ENCODE measurements at regions not wholly inside any gene's neighbourhood (a gene's known extent, or its start where the extent isn't known, plus 50 kb on each side); places are given as distances from the start of the nearest gene placed in this dataset.

DNA sequence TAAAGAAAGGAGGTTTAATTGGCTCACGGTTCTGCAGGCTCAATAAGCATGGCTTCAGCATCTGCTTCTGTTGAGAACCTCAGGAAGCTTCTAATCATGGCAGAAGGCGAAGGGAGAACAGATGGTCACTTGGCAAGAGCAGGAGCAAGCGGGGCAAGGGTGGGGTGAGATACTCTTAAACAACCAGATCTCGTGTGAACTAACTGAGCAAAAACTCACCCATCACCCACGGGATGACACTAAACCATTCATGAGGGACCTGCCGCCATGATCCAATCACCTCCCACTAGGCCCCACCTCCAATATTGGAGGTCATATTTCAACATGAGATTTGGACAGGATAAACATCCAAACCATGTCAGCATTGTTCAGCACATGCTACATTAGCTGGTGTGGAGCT lies 89.1 kb upstream of the HAND1 start:
- WGBS (ENCODE audit: low lambda C conversion rate), result 12% methylated on average over 6 of the region's 6 CpGs
- ATAC-seq (no peak), FAIRE-seq (no peak), DNase-seq (ENCODE audit: low spot score) (no peak)
- in situ Hi-C loops (cut with HindIII; ENCODE audit: extremely low pct_ligation_motif_present, low pct_unique_long_range_greater_than_20kb), result no loop called here
- no peak overlapping the region for H2AFZ ChIP-seq (ENCODE audit: low read length)
- no peaks in the 10 kb centered on the region for H3K36me3 ChIP-seq (replicated peaks in 1 of 2; ENCODE audit: control insufficient read depth in 1 of 2, insufficient read depth in 2 of 2, low read length in 2 of 2)
- no peak overlapping the region for H3K9ac ChIP-seq (ENCODE audit: insufficient read depth, low read depth, low read length)
- no peak overlapping the region for H3K4me2 ChIP-seq (ENCODE audit: low read depth, low read length)
- no peak overlapping the region for H3K4me3 ChIP-seq (replicated peaks in 1 of 3; ENCODE audit: insufficient read depth in 1 of 3, low read depth in 2 of 3, low read length in 3 of 3)
- BruUV-seq (replicated peaks), result no TSS peak
- no peaks in the 10 kb centered on the region for H3K4me1 ChIP-seq (ENCODE audit: insufficient read depth, low read length)
- H3K79me2 ChIP-seq (ENCODE audit: insufficient read depth, low read length), result no peaks in the 10 kb centered on the region
- TF ChIP-seq ZNF761 (CRISPR knock-in tag; conservative IDR thresholded peaks at IDR 0.05) (no peak), HNRNPK (IDR thresholded peaks at IDR 0.05; ENCODE audit: low read depth, low read length, poor library complexity, severe bottlenecking) (no peak), PCBP1 (IDR thresholded peaks at IDR 0.05; ENCODE audit: borderline replicate concordance, low read depth, low read length) (no peak), STAG1 (CRISPR knock-in tag; IDR thresholded peaks at IDR 0.05) (no peak), ZNF124 (CRISPR knock-in tag; IDR thresholded peaks at IDR 0.05) (no peak), XBP1 (CRISPR knock-in tag; IDR thresholded peaks at IDR 0.05) (no peak), POLR2G (IDR thresholded peaks at IDR 0.05; ENCODE audit: low read depth, low read length) (no peak), ZNF264 (CRISPR knock-in tag; IDR thresholded peaks at IDR 0.05) (no peak), TRIM24 (CRISPR knock-in tag; IDR thresholded peaks at IDR 0.05) (no peak), NFIB (CRISPR knock-in tag; IDR thresholded peaks at IDR 0.05; ENCODE audit: borderline replicate concordance) (no peak)
- TF ChIP-seq, protein P1, sequence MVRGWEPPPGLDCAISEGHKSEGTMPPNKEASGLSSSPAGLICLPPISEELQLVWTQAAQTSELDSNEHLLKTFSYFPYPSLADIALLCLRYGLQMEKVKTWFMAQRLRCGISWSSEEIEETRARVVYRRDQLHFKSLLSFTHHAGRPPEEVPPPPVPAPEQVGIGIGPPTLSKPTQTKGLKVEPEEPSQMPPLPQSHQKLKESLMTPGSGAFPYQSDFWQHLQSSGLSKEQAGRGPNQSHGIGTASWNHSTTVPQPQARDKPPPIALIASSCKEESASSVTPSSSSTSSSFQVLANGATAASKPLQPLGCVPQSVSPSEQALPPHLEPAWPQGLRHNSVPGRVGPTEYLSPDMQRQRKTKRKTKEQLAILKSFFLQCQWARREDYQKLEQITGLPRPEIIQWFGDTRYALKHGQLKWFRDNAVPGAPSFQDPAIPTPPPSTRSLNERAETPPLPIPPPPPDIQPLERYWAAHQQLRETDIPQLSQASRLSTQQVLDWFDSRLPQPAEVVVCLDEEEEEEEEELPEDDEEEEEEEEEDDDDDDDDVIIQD (CRISPR knock-in tag; IDR thresholded peaks at IDR 0.05; ENCODE audit: low read depth), result no peak
- TF ChIP-seq, protein P2, sequence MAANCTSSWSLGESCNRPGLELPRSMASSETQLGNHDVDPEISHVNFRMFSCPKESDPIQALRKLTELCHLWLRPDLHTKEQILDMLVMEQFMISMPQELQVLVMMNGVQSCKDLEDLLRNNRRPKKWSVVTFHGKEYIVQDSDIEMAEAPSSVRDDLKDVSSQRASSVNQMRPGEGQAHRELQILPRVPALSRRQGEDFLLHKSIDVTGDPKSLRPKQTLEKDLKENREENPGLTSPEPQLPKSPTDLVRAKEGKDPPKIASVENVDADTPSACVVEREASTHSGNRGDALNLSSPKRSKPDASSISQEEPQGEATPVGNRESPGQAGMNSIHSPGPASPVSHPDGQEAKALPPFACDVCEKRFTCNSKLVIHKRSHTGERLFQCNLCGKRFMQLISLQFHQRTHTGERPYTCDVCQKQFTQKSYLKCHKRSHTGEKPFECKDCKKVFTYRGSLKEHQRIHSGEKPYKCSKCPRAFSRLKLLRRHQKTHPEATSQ (CRISPR knock-in tag; IDR thresholded peaks at IDR 0.05; ENCODE audit: borderline replicate concordance), result no peak
- H3K27ac ChIP-seq (ENCODE audit: extremely low read length, insufficient read depth, low read length), result no peak overlapping the region
- H3K9me3 ChIP-seq (ENCODE audit: low read length), result no peaks in the 10 kb centered on the region
- ChIA-PET POLR2A (no interaction called here), CTCF (ENCODE audit: low intra/inter-chr PET ratio, low total read pairs) (no interaction called here)
- no peaks in the 10 kb centered on the region for H4K20me1 ChIP-seq (ENCODE audit: insufficient read depth, low read length)
- intact Hi-C loops (cut with micrococcal nuclease; ENCODE audit: unreplicated experiment), result no loop called here
- peaks cover 4 to 22% of the 10 kb centered on the region in 2 experiments; a peak in 3 of 5 replicates for H3K27me3 ChIP-seq (ENCODE audit: control insufficient read depth in 1 of 2, insufficient read depth in 2 of 2, low read length in 2 of 2)
